ENCODE measurements at regions not wholly inside any gene's neighbourhood (a gene's known extent, or its start where the extent isn't known, plus 50 kb on each side); places are given as distances from the start of the nearest gene placed in this dataset.
A peak's percentile ranks its signal among the peaks of the same experiment; 100 is the strongest.

- DNase-seq (ENCODE audit: low read depth in 4 of 4, low spot score in 3 of 4), result no peak
Observed at GRCh38 chr11:105334025-105334714, 194.6 kb upstream of the CARD18 start.

DNA sequence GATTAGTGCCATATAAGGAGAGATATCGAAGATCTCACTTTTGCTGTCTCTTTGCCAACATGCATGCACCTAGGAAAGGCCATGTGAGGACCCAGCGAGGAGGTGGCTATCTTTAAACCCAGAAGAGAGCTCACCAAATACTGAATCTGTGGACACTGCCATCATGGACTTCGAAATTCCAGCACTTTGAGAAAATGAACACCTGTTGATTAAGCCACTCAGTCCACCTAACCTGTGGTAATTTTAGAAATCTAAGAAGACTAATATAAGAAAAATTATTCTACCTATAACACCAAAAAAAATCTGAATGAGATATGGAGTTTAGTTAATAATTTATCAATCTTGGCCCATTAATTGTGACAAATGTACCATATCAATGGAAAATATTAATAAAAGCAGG lies 193.6 kb upstream of the CARD18 start:
- DNase-seq (ENCODE audit: low read depth in 4 of 4, low spot score in 3 of 4), result no peak

GRCh38 chr11:105332171-105332570 lies 192.6 kb upstream of the CARD18 start:
- DNase-seq (ENCODE audit: low read depth in 4 of 4, low spot score in 3 of 4), result no peak

GRCh38 chr11:105328061-105328460 lies 188.5 kb upstream of the CARD18 start:
- DNase-seq (ENCODE audit: low read depth in 4 of 4, low spot score in 3 of 4), result no peak

- DNase-seq (ENCODE audit: low read depth in 4 of 4, low spot score in 3 of 4), result peak in 1 of 4 donors; percentile 3
Observed at GRCh38 chr11:105324156-105324555, 184.6 kb upstream of the CARD18 start.

GRCh38 chr11:105321696-105322095 lies 182.1 kb upstream of the CARD18 start:
- no peak for DNase-seq (ENCODE audit: low read depth in 4 of 4, low spot score in 3 of 4)

DNA sequence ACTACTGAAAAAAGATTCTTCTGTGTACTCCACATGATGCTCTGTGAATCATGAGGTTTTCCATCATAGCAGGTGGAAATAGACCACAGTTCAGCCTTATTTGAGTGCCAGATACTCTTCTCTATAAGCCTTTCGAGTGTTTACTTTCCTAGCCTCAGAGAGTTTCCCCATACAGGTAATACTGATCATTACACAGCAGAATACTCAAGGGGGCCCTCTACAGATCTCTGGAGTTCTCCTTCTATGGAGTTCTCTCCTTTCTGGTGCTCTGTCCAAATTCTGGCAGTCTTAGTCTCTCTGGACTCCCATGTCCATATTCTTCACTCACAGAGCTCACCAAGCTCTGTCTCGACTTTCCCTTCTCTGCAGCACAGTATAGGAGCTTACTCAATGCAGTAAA lies 175.7 kb upstream of the CARD18 start:
- DNase-seq (ENCODE audit: low read depth in 4 of 4, low spot score in 3 of 4), result no peak

DNA sequence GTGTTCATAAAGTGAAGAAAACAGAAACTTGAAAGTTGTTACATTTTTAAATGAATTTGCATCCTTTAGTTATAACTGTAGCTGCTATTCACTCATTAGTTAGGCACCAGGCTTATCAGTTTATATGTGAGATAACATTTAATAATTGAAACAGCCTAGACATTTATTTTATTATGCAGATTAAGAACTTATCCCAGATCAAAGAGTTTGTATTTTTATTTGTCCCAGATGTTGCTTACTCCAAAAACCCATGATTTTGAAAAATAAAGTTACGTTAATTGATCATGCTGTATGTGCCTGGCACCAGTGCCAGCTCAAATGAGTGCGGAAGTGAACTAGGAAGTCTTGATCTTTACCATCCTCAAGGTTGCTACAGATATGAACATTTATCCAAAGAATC lies 172.7 kb upstream of the CARD18 start:
- no peak for DNase-seq (ENCODE audit: low read depth in 4 of 4, low spot score in 3 of 4)

DNA sequence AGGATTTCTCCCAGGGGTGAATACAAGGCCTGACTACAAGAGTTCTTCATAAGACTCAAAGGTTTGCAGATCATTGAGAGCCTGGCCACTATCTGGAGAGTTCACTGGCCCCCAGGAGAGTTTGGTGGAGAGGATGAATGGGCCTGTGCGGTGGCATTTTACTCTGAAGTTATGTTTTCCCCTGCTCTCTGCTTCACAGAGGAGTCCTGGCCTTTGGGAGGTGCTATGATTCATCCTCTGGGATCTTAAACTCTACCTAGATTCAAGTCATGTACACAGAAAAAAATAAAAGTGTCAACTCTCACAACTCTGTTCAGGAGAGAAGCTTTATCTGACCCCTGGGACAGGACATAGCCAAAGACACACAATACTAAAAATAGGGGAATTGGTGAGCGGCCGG lies 159.1 kb upstream of the CARD18 start:
- no peak for DNase-seq (ENCODE audit: low read depth in 4 of 4, low spot score in 3 of 4)

DNA sequence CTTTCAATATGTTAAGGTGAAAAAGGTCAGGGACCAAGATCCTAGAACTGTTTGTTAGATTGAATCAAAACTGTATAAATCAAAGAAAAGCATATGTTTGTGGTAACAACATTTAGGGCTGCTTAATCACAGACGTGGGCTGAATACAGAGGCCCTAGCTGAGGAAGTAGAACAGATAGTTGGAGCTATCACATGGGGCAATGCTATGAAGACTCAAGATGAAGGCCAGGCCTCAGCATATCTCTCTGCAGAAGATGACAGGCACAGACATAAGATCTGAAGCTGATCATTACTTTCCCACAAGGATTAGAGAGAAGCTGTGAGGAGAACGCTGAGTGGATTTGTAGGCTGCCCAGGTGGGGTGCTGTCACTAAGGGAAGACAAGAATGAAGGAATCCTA lies 158.6 kb upstream of the CARD18 start:
- no peak for DNase-seq (ENCODE audit: low read depth in 4 of 4, low spot score in 3 of 4)

GRCh38 chr11:105297463-105297862 lies 157.9 kb upstream of the CARD18 start:
- no peak for DNase-seq (ENCODE audit: low read depth in 4 of 4, low spot score in 3 of 4)

DNA sequence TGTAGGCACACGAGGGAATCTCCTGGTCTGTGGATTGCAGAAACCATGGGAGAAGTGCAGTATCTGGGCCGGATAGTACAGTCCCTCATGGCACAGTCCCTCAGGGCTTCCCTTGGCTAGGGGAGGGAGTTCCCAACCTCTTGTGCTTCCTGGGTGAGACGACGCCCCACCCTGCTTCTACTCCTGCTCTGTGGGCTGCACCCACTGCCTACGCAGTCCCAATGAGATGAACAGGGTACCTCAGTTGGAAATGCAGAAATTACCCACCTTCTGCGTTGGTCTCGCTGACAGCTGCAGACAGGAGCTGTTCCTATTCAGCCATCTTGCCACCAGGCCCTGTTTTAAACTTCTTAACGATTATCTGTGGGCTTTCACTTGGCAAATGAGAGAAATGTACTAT lies 157.2 kb upstream of the CARD18 start:
- DNase-seq (ENCODE audit: low read depth in 4 of 4, low spot score in 3 of 4), result no peak

DNA sequence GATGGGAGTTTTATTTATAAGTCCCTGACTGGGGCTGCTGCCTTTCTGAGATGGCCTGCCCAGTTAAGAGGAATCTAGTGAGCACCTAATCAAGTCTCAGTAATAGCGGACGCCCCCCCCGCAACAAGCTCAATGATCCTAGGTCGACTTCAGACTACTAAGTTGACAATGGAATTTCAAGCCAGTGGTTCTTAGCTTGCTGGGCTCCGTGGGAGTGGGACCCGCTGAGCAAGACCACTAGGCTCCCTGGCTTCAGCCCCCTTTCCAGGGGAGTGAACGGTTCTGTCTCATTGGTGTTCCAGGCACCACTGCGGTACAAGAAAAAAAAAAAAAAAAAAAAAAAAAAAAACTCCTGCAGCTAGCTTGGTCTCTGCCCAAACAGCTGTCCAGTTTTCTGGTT lies 156.8 kb upstream of the CARD18 start:
- no peak for DNase-seq (ENCODE audit: low read depth in 4 of 4, low spot score in 3 of 4)

- DNase-seq (ENCODE audit: low read depth in 4 of 4, low spot score in 3 of 4), result no peak
Observed at GRCh38 chr11:105282658-105283057, 143.1 kb upstream of the CARD18 start.

- DNase-seq (ENCODE audit: low read depth in 4 of 4, low spot score in 3 of 4), result no peak
Observed at GRCh38 chr11:105274631-105275030, 135.1 kb upstream of the CARD18 start.

GRCh38 chr11:105273660-105274280 lies 134.2 kb upstream of the CARD18 start:
- no peak for DNase-seq (ENCODE audit: low read depth in 4 of 4, low spot score in 3 of 4)

GRCh38 chr11:105269862-105270261 lies 130.3 kb upstream of the CARD18 start:
- DNase-seq (ENCODE audit: low read depth in 4 of 4, low spot score in 3 of 4), result no peak

DNA sequence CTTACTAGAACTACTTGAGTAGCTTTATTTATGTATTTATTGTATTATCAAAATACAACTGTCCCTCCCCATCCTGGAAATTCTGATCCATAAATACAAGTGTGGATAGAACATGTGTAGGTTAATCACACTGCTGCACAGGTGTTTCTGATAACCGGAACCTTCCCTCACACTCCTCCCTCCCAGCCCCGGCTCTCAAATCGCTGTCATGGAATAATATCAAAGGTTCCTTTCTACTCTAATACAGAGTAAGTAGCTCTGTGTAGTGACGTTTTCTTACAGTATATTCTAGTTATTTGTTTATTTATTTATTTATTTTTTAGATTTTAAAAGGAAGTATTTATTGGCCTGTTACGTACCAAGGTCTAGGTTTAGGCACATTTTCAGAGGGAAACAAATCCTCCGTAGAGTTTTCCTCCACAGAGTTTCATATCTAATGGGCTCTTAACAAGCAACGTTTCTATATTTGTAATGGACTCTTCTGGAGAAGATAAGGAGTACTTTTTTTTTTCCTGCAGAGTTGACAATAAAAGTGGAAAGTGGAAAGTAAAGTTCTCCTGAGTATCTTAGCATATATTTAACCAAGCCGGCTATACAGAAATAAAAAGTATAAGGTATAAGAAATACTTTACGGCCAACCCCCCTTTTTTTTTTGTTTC lies 129.0 kb upstream of the CARD18 start:
- DNase-seq (ENCODE audit: low read depth in 4 of 4, low spot score in 3 of 4), result no peak

- DNase-seq (ENCODE audit: low read depth in 4 of 4, low spot score in 3 of 4), result no peak
Observed at GRCh38 chr11:105265845-105266244, 126.3 kb upstream of the CARD18 start.

DNA sequence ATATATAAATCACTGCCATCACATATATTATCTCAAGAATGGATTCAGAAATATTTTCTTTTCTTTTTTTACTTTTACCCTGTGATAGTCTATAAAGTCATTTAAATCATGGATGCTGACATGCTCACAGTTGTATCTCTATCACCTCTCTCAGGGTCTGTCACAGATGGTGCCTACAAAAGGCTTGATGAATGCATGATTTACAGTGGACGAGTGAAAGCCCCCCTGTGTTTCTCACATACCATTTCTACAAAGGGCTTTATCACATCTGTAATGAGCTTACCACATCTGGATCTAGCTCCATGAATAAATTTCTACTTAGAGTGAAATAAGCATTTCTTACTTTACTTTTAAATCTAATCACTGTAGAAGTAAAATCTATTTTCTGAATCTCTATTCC lies 121.4 kb upstream of the CARD18 start:
- no peak for DNase-seq (ENCODE audit: low read depth in 4 of 4, low spot score in 3 of 4)

DNA sequence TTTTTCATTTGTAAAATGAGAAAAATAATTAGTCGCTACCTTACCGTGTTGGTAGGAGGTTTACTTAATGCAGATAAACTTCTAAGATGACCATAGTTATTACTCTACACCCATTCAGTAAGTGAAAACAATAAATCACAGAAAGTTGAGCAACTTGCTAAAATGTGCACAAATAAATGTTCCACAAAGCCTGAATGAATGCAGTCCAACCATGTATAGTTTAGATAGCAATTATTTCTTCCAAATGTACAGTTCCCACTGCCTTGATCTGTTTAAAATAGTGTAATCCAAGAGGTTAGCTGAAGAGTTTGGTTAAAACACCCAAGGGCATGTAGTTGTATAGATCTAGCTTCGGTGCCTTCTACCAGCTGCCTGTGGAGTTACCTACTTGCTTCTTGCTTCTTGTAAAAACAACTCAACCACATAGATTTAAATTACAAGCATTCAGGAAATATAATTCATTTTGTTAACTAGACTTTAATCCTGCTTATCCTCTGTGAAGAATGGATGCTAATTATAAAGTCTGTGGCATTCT lies 106.3 kb upstream of the CARD18 start:
- DNase-seq (ENCODE audit: low read depth in 4 of 4, low spot score in 3 of 4), result no peak
